Immature natural killer cell (primary cell): ENCODE measurements at regions not wholly inside any gene's neighbourhood (a gene's known extent, or its start where the extent isn't known, plus 50 kb on each side); places are given as distances from the start of the nearest gene placed in this dataset.

Source experiments
- DNase-seq, 3 donors: peaks; one replicate each; pipeline ENCODE4 v3.0.0; 2022; ENCODE audit warnings: mixed read lengths in 1 of 3
- H3K27ac Mint-ChIP-seq, 6 donors: one replicate each; pipeline ENCODE4 v1.8.0; 2020; ENCODE audit warnings: mixed read lengths in 6 of 6, mild to moderate bottlenecking in 5 of 6, inconsistent platforms in 4 of 6, moderate library complexity in 3 of 6
- H3K27me3 Mint-ChIP-seq, 3 donors: one replicate each; pipeline ENCODE4 v1.8.0; 2020 to 2021; ENCODE audit warnings: low read depth in 3 of 3, mild to moderate bottlenecking in 3 of 3, mixed read lengths in 3 of 3, moderate library complexity in 3 of 3, inconsistent platforms in 1 of 3
- H3K36me3 Mint-ChIP-seq, 3 donors: one replicate each; pipeline ENCODE4 v1.8.0; 2020; ENCODE audit warnings: mixed read lengths in 3 of 3, inconsistent platforms in 2 of 3, mild to moderate bottlenecking in 2 of 3
- H3K4me1 Mint-ChIP-seq, 2 donors: one replicate each; pipeline ENCODE4 v1.8.0; 2020; ENCODE audit warnings: inconsistent platforms in 2 of 2, mild to moderate bottlenecking in 2 of 2, mixed read lengths in 2 of 2, moderate library complexity in 1 of 2
- H3K4me3 Mint-ChIP-seq, 5 donors: one replicate each; pipeline ENCODE4 v1.8.0; 2020; ENCODE audit warnings: mild to moderate bottlenecking in 5 of 5, mixed read lengths in 5 of 5, inconsistent platforms in 3 of 5, moderate library complexity in 3 of 5
- H3K9me3 Mint-ChIP-seq, 6 donors: one replicate each; pipeline ENCODE4 v1.8.0; 2020; ENCODE audit warnings: mild to moderate bottlenecking in 6 of 6, mixed read lengths in 6 of 6, inconsistent platforms in 4 of 6, moderate library complexity in 3 of 6

DNA sequence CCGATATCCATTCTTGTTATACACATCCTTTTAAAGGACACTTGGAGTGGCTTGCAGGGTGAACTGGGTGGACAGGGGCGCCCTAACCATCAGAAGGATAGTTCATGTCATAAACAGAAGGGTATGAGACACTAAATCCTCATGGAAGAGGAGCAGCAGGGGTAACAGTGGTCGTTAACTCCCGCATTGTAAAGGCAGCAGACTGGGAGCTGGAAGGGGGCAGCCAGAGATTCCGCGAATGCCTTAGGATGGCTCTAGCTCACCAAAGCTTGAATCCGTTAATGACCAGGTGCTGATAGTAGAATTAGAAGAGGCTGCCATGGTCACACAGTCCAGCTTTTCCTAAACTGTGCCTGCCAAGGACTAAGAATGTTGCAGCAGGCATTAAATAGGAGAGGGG lies 85.2 kb upstream of the ANKRD34C start:
- no peaks in the 10 kb centered on the region for H3K9me3 Mint-ChIP-seq
- H3K36me3 Mint-ChIP-seq = no peaks in the 10 kb centered on the region
- H3K4me3 Mint-ChIP-seq = no peak overlapping the region
- H3K4me1 Mint-ChIP-seq = no peaks in the 10 kb centered on the region
- peaks cover 0 to 20% (median 4%) of the 10 kb centered on the region in 3 donors for H3K27me3 Mint-ChIP-seq
- no peak for DNase-seq
- no peak overlapping the region for H3K27ac Mint-ChIP-seq

DNA sequence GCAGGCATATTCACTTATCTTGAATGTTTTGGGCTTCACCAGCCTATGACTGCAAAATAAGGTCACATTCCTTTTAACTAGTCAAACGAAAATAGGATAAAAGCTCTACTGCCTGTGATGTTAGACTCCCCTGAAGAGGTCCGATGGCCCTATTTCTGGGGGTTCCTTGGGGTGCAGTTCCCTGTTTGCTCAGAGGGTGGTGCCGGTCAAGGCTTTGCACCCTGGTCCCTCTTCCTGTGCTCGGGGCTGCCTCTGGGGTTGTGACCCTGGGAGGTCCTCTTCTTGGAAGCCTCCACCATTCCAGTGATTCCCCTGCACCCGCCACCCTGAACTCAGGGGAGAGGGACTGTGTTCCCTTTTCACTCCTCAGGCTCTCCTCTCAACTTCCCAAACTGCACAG lies 86.7 kb upstream of the ANKRD34C start:
- no peak overlapping the region for H3K4me3 Mint-ChIP-seq
- H3K4me1 Mint-ChIP-seq = no peaks in the 10 kb centered on the region
- no peaks in the 10 kb centered on the region for H3K36me3 Mint-ChIP-seq
- H3K9me3 Mint-ChIP-seq = no peaks in the 10 kb centered on the region
- H3K27ac Mint-ChIP-seq = no peak overlapping the region
- peaks cover 2 to 18% (median 7%) of the 10 kb centered on the region in 3 donors for H3K27me3 Mint-ChIP-seq
- DNase-seq = no peak

DNA sequence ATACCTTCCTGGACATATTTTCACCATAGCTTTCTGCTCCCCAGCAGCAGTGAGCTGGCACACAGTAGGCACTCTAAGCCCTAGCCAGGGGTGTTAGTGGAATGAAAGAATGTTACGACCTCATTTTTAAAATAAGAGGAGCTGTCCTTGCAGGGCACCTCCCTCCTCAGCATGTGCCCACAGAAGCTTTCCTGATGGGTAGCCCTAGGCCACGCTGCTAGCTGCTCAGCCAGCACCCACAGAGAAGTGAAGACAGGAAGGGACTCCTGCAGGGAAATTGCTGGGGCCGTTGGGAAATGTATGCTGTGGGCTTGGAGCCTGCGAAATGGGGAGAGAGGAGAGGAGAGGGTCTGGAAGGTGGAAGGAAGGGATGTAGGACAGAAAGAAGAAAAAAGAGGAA lies 87.3 kb upstream of the ANKRD34C start:
- Mint-ChIP-seq H3K4me3 (no peak overlapping the region), H3K36me3 (no peaks in the 10 kb centered on the region), H3K27me3 (peaks cover 2 to 18% (median 8%) of the 10 kb centered on the region in 3 donors), H3K4me1 (no peaks in the 10 kb centered on the region), H3K27ac (no peak overlapping the region), H3K9me3 (no peaks in the 10 kb centered on the region)
- no peak for DNase-seq

DNA sequence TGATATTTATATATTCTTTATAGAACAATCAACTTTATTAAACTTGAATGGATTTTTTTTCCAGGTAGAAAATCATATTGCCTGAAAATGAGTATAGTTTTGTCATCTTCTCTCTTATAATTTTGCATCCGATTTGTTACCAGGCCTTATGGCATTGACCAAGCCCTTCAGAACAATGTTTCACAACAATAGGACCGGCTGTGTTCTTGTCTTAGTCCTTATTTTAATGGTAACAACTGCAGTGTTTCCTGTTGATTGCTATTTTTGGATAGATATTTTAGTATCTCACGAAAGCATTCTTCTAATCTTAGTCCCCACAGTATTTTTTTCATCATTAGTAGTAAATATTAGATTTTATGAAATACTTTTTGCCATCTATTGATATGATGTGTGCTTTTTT lies 88.1 kb upstream of the ANKRD34C start:
- Mint-ChIP-seq H3K9me3 (no peaks in the 10 kb centered on the region), H3K27ac (no peak overlapping the region), H3K4me3 (no peak overlapping the region), H3K27me3 (peaks cover 2 to 18% (median 8%) of the 10 kb centered on the region in 3 donors), H3K36me3 (no peaks in the 10 kb centered on the region), H3K4me1 (no peaks in the 10 kb centered on the region)
- no peak for DNase-seq

DNA sequence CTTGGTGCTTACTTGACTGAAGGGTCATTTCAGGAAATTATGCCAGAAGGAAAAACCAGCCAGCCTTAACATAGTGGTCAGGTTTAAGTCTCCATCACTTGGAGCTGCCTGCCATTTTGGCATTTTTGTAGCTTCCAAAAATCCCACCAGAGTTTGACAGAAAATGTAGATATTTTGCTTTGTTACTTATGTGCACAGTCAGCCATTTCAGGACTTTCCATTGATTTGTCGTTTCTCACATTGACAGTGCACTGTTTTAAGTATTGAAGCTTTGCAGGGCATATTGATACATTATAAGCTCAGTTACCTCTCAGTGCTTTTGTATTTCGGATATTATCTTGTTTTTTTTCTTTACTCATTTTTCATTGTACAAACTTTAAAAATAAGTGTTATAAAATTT lies 89.0 kb upstream of the ANKRD34C start:
- no peaks in the 10 kb centered on the region for H3K9me3 Mint-ChIP-seq
- no peak overlapping the region for H3K27ac Mint-ChIP-seq
- H3K27me3 Mint-ChIP-seq = peaks cover 2 to 13% (median 8%) of the 10 kb centered on the region in 3 donors
- no peaks in the 10 kb centered on the region for H3K4me1 Mint-ChIP-seq
- DNase-seq = no peak
- no peaks in the 10 kb centered on the region for H3K36me3 Mint-ChIP-seq
- no peak overlapping the region for H3K4me3 Mint-ChIP-seq

DNA sequence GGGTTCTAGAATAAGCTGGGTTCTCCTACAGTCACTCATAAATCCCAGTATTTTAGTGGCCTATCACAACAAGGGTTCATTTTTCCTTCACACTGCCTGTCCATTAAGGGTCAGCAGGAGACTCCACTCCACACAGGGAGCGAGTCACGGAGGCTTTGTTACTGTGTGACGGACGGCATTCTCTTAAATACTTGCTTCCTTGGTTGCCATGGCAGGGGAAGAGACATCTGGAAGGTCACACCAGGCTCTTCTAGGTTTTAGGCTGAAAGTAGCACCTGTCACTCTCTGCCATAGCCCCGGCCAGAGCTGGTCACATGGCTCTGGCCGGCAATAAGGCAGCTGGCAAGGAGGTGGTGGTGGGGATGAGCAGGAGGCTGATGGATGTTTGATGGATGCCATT lies 89.4 kb upstream of the ANKRD34C start:
- Mint-ChIP-seq H3K9me3 (no peaks in the 10 kb centered on the region), H3K4me1 (no peaks in the 10 kb centered on the region), H3K36me3 (no peaks in the 10 kb centered on the region), H3K27me3 (peaks cover 2 to 13% (median 8%) of the 10 kb centered on the region in 3 donors), H3K4me3 (no peak overlapping the region), H3K27ac (no peak overlapping the region)
- no peak for DNase-seq

DNA sequence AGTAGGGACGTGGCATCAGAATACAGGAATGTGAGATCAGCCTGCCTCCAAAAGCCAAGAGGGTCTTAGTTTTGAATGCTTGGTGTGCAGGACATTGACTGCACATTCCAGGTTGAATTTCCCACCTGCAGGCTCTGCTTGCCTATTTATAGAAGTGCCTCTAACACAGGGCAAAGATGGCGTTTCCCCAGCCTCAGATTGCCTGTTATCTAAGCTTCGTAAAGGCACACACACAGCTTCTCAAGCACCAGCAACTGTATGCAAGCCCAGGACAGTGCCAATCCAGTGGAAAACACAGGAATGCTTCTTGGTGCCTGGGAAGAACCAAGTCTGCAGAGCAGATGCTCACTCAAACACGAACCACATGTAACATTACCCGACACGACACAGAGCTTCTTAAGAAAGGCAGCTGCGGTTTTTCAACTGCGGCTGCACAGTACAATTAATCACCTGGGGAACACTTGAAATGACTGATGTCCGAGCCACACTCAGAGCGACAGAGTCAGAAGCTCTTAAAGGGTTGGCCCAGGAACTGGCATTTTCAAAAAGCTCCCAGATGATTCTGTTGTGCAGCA lies 90.0 kb upstream of the ANKRD34C start:
- H3K4me3 Mint-ChIP-seq = no peak overlapping the region
- no peaks in the 10 kb centered on the region for H3K36me3 Mint-ChIP-seq
- no peaks in the 10 kb centered on the region for H3K9me3 Mint-ChIP-seq
- no peak overlapping the region for H3K27ac Mint-ChIP-seq
- H3K4me1 Mint-ChIP-seq = no peaks in the 10 kb centered on the region
- DNase-seq = no peak
- peaks cover 2 to 10% (median 8%) of the 10 kb centered on the region in 3 donors for H3K27me3 Mint-ChIP-seq

DNA sequence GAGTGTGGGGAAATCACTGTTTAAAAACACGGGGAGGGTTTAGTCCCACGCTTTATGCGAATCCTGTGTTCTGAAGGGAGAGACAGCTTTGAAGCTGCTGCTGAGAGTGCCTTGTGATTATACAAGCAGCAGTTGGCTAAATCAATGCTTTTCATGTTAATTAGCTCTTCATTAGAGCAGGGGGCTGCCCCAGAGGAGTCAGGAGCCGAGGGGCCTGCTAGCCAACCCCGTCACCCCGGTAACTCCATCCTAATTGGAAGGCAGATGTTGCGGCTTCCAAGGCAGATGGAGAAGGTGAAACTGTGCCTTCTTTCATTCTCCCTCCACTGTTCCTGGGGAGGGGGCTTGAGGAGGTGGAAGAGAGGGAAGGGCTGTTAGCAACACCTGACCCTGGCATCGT lies 92.4 kb upstream of the ANKRD34C start:
- Mint-ChIP-seq H3K27me3 (peaks cover 2 to 7% (median 4%) of the 10 kb centered on the region in 3 donors), H3K4me3 (no peak overlapping the region), H3K9me3 (no peaks in the 10 kb centered on the region), H3K36me3 (no peaks in the 10 kb centered on the region), H3K27ac (no peak overlapping the region), H3K4me1 (no peaks in the 10 kb centered on the region)
- no peak for DNase-seq

DNA sequence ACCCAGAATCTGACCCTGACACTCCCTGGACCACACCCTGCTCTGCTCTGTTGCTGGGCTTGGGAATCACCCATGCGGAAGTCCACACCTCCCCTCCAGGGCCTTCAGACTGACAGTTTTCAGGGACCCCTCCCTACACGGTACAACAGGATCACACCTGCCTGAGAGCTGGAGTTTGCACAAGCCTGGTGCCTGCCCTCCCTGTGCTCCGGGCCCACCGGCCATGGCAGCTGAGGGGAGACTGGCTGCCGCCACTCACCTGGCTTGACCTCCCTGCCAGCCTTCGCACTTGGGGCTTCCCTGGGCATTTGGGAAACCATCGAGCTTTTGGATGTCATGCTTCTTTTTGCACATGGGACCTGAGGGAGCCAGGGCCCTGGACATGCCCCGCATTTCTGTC lies 95.9 kb upstream of the ANKRD34C start:
- Mint-ChIP-seq H3K27ac (no peak overlapping the region), H3K9me3 (no peaks in the 10 kb centered on the region), H3K27me3 (peaks cover 2 to 8% (median 7%) of the 10 kb centered on the region in 3 donors), H3K36me3 (no peaks in the 10 kb centered on the region), H3K4me1 (no peaks in the 10 kb centered on the region), H3K4me3 (no peak overlapping the region)
- no peak for DNase-seq

DNA sequence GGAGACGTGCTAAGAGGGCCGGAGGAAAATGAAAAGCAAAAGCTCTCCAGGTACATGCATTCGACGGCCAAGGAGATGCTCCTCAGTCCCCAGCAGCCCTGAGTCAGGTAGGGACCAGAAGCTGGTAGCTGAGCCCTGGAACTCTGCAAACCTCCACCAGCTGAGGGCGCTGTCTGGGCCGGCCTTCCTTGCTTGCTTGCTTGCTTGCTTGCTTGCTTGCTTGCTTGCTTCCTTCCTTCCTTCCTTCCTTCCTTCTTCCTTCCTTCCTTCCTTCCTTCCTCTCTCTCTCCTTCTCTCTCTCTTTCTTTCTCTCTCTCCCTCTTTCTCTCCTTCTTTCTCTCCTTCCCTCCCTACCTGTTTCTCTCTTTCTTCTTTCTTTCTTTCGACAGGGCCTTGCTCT lies 94.6 kb upstream of the RASGRF1 start:
- peaks cover 0 to 8% (median 3%) of the 10 kb centered on the region in 3 donors for H3K27me3 Mint-ChIP-seq
- H3K36me3 Mint-ChIP-seq = no peaks in the 10 kb centered on the region
- H3K27ac Mint-ChIP-seq = no peak overlapping the region
- no peaks in the 10 kb centered on the region for H3K9me3 Mint-ChIP-seq
- no peaks in the 10 kb centered on the region for H3K4me1 Mint-ChIP-seq
- DNase-seq = no peak
- no peak overlapping the region for H3K4me3 Mint-ChIP-seq

DNA sequence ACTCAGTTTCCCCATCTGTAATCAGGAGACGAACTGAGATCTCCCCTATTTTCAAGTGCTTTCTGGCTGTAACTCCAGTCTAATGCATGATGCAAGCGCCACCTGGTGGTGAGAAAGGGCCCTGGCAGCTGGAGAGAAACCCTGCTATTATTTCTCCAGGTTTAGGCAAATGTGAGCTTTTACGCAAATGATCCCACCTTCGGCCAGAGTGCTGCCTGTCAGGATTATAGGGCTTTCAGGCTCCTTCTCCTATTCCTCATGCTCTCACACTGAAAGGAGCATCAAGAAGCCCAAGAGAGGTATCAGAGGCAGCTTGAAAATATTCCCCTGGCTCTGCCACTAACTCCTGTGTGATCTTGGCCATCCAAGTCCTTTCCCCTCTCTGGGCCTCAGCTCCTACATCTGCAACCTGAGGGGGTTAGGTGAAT lies 93.9 kb upstream of the RASGRF1 start:
- no peak overlapping the region for H3K4me3 Mint-ChIP-seq
- no peaks in the 10 kb centered on the region for H3K9me3 Mint-ChIP-seq
- H3K27ac Mint-ChIP-seq = no peak overlapping the region
- no peaks in the 10 kb centered on the region for H3K36me3 Mint-ChIP-seq
- peaks cover 0 to 9% (median 3%) of the 10 kb centered on the region in 3 donors for H3K27me3 Mint-ChIP-seq
- peak; percentile 23 to 45 (median 38) for DNase-seq
- H3K4me1 Mint-ChIP-seq = no peaks in the 10 kb centered on the region

DNA sequence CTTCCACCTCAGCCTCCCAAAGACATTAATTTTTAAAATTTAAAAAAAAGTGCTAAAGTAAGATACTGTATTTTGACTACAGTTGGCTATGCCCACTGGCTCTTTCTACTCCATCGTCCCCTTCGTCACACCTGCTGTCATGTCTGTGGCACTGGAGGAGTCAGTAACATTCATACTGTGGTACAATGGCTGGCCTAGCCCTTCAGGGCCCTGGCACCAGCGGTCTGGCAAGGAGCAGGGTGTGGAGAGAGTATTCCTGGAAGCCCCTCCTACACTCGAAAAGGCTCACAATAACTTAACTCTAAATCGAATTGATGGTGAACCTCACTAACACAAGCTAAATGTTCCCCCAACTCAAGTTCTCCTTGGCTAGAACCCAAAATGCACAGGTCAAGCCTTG lies 89.7 kb upstream of the RASGRF1 start:
- Mint-ChIP-seq H3K9me3 (no peaks in the 10 kb centered on the region), H3K27me3 (peaks cover 0 to 13% (median 3%) of the 10 kb centered on the region in 3 donors), H3K27ac (no peak overlapping the region), H3K36me3 (no peaks in the 10 kb centered on the region), H3K4me1 (no peaks in the 10 kb centered on the region), H3K4me3 (no peak overlapping the region)
- no peak for DNase-seq

DNA sequence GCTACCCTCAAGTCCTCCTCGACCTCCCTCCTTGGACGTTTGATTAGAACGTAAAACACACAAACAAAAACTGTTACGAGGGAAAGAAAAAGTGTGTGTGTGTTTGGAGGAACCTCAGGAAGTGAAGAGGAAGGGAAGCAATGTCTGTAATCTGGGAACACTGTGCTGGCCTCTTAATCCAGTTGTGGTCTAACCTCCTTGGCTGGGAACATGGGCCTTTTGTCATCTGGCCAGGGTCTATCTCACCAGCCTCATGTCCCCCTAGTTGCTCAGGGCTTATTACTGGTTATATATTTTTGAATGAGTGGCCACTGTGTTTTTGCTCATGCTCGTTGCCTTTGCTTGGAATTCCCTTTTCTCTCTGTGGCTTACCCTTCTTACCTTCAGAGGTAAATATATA lies 89.0 kb upstream of the RASGRF1 start:
- H3K27ac Mint-ChIP-seq = no peak overlapping the region
- no peaks in the 10 kb centered on the region for H3K9me3 Mint-ChIP-seq

DNA sequence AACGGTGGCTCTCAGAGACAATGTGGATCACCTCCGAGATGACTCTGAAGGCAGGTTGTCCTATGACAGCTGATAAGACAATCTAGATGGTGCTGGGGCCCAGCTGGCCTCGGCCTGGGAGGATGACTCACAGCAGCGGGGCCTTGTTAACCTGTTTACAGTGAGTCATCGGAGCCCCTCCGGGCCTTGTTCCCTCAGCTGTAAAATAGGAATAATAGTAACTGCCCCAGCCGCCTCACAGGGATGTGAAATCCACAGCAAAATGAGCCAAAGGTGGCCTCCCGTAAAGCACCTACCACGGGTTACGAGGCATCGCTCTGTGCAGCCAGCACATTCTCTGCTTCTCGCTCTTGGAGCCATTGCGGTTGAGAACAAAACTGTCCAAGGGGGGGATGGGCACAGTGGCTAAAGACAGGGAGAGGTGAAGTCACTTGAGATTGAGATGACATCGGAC lies 88.6 kb upstream of the RASGRF1 start:
- Mint-ChIP-seq H3K27ac (no peak overlapping the region), H3K36me3 (no peaks in the 10 kb centered on the region), H3K4me1 (no peaks in the 10 kb centered on the region), H3K27me3 (peaks cover 0 to 9% (median 3%) of the 10 kb centered on the region in 3 donors), H3K9me3 (no peaks in the 10 kb centered on the region), H3K4me3 (no peak overlapping the region)
- DNase-seq = no peak

More for the DNA sequence above, 89.0 kb upstream of the RASGRF1 start:
- Mint-ChIP-seq H3K4me1 (no peaks in the 10 kb centered on the region), H3K36me3 (no peaks in the 10 kb centered on the region), H3K27me3 (peaks cover 0 to 12% (median 3%) of the 10 kb centered on the region in 3 donors), H3K4me3 (no peak overlapping the region)
- no peak for DNase-seq

DNA sequence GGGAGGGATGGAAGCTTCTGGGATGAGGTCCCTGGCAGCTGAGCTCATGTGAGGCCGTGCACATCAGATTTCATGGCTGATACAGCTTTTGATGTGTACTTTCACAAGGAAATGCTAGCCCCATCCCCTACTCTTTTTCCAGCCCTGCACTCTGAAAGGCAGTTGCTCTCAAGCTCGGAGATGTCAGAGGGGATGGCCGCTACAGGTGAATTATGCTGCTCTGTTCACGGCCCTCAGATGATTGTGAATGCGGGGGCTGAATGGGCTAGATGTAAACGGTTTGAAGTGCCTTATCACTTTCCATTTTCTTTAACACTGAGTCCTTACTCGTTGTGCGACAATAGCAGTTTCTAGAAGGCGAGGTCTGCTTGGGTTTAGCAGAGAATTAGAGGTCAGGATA lies 88.0 kb upstream of the RASGRF1 start:
- Mint-ChIP-seq H3K27me3 (peaks cover 0 to 9% (median 3%) of the 10 kb centered on the region in 3 donors), H3K27ac (no peak overlapping the region), H3K9me3 (no peaks in the 10 kb centered on the region), H3K36me3 (no peaks in the 10 kb centered on the region), H3K4me3 (no peak overlapping the region), H3K4me1 (no peaks in the 10 kb centered on the region)
- DNase-seq = no peak
